ENCODE measurements at regions not wholly inside any gene's neighbourhood (a gene's known extent, or its start where the extent isn't known, plus 50 kb on each side); places are given as distances from the start of the nearest gene placed in this dataset.

DNA sequence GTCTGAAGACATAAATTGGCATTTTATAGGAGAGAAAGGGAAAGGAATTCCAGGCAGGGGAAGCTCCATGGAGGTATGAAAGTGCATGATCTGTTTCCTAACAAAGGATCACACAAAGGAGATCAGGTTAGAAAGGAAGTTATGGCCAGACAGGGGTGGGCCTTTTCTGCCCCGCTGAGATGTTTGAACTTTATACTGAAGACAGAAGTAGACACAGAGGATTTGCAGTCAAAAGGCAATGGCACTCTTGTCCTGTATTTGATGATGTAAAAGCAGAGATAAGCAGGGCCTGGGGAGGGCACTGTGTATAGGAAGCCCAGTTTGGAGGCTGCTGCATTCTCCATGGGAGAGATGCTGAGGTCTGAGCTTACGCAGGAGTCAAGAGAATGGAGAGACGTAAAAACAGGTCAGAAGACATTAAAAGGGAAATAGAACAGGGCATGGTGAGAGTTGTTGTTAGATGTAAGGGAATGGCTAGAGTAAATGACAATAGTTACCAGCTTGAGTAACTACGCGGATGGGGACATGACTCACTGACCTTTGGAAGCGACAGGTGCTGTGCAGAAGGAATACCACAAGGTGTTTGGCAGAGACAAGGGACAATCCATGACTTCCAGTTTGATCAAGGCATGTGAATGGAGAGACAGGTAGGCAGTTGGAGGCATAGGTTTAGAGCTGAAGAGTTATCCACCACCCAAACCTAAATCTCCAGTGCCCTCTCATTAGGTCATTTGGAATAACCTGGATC, 190.6 kb upstream of the SASH1 start:
- TF ChIP-seq, protein P1, sequence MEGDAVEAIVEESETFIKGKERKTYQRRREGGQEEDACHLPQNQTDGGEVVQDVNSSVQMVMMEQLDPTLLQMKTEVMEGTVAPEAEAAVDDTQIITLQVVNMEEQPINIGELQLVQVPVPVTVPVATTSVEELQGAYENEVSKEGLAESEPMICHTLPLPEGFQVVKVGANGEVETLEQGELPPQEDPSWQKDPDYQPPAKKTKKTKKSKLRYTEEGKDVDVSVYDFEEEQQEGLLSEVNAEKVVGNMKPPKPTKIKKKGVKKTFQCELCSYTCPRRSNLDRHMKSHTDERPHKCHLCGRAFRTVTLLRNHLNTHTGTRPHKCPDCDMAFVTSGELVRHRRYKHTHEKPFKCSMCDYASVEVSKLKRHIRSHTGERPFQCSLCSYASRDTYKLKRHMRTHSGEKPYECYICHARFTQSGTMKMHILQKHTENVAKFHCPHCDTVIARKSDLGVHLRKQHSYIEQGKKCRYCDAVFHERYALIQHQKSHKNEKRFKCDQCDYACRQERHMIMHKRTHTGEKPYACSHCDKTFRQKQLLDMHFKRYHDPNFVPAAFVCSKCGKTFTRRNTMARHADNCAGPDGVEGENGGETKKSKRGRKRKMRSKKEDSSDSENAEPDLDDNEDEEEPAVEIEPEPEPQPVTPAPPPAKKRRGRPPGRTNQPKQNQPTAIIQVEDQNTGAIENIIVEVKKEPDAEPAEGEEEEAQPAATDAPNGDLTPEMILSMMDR (IDR thresholded peaks at IDR 0.05): no peak
- no peaks in the 10 kb centered on the region for H3K36me3 ChIP-seq
- no peaks in the 10 kb centered on the region for H3K27me3 ChIP-seq
- H3K9ac ChIP-seq (ENCODE audit: low read depth in 2 of 2, low read length in 2 of 2): no peak overlapping the region
- H3K4me1 ChIP-seq: no peaks in the 10 kb centered on the region
- intact Hi-C loops (cut with DNase I): loop anchor here (10.0 kb wide), 1 partner anchor 177 kb away; no protein-coding TSS in a partner anchor
- no peak overlapping the region for H3K4me3 ChIP-seq
- H3K27ac ChIP-seq: no peak overlapping the region
- H3K9me3 ChIP-seq: no peaks in the 10 kb centered on the region
- DNase-seq: no peak

DNA sequence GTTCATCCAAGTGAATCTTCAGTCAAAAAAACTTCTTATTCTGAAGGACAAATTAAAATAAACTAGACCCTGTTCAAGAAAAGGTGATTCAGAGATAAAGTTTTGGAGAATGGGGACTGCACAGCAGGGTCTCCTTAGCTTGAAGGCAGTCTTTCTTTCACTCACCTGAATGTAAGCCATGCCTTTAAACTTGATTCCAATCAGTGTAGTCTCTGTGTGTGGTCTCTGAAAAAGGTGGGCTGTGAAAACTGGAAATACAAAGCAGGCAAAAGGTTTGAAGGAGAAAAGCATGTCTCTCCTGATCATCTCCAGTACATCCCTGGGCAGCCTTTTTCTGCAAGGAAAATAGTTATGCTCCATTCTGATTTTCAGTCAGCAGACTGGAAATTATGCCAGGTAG, 188.0 kb upstream of the SASH1 start:
- Histone ChIP-seq H3K9me3 (no peaks in the 10 kb centered on the region), H3K4me3 (no peak overlapping the region), H3K27me3 (no peaks in the 10 kb centered on the region), H3K27ac (no peak overlapping the region), H3K36me3 (no peaks in the 10 kb centered on the region), H3K9ac (ENCODE audit: low read depth in 2 of 2, low read length in 2 of 2) (no peak overlapping the region), H3K4me1 (no peaks in the 10 kb centered on the region)
- TF ChIP-seq, protein P1 (IDR thresholded peaks at IDR 0.05): no peak
- no peak for DNase-seq
- intact Hi-C loops (cut with DNase I): loop anchor here (10.0 kb wide), 1 partner anchor 180 kb away; no protein-coding TSS in a partner anchor

DNA sequence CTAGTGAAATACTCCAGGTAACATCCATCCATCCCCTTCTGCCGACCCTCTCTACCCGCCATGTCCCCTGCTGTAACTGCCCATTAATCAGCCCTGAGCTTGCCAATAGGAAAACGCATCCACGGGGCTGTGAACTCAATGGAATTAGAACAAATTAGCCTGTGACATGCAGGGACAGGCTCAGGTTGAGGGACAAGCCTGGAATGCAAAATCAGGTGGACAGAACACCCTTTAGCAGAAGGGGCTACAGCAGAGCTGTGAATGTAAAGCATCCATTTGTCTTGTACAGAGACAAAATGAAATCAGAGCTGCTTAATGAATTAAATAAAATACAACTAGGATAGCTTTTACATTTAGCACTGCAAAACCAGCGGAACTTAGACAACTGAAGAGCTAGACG, 187.3 kb upstream of the SASH1 start:
- DNase-seq: no peak
- H3K27ac ChIP-seq: no peak overlapping the region
- no peaks in the 10 kb centered on the region for H3K36me3 ChIP-seq
- H3K4me3 ChIP-seq: no peak overlapping the region
- intact Hi-C loops (cut with DNase I): loop anchor here (10.0 kb wide), 1 partner anchor 180 kb away; no protein-coding TSS in a partner anchor
- H3K4me1 ChIP-seq: no peaks in the 10 kb centered on the region
- H3K9me3 ChIP-seq: no peaks in the 10 kb centered on the region
- H3K9ac ChIP-seq (ENCODE audit: low read depth in 2 of 2, low read length in 2 of 2): no peak overlapping the region
- TF ChIP-seq, protein P1 (IDR thresholded peaks at IDR 0.05): no peak
- no peaks in the 10 kb centered on the region for H3K27me3 ChIP-seq

DNA sequence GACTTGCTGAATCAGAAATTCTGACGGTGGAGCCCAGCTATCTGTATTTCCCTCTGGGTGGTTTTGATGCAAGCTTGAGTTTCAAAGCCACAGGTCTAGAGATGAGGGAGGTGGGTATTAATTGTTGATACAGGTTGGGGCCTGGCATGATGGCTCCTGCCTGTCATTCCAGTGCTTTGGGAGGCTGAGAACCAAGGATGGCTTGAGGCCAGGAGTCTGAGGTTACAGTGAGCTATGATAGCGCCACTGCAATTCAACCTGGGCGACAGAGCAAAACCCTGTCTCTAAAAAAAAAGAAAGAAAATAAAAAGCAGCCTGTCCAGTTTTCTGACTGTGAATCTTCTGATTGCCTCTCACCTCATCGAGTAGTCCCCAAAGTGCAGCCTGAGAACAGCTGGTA, 184.8 kb upstream of the SASH1 start:
- Histone ChIP-seq H3K27me3 (no peaks in the 10 kb centered on the region), H3K4me1 (no peaks in the 10 kb centered on the region), H3K27ac (no peak overlapping the region), H3K9ac (ENCODE audit: low read depth in 2 of 2, low read length in 2 of 2) (no peak overlapping the region), H3K36me3 (no peaks in the 10 kb centered on the region), H3K9me3 (no peaks in the 10 kb centered on the region), H3K4me3 (no peak overlapping the region)
- intact Hi-C loops (cut with DNase I): loop anchor here (10.0 kb wide), 1 partner anchor 183 kb away; no protein-coding TSS in a partner anchor
- no peak for DNase-seq
- TF ChIP-seq, protein P1 (IDR thresholded peaks at IDR 0.05): no peak

DNA sequence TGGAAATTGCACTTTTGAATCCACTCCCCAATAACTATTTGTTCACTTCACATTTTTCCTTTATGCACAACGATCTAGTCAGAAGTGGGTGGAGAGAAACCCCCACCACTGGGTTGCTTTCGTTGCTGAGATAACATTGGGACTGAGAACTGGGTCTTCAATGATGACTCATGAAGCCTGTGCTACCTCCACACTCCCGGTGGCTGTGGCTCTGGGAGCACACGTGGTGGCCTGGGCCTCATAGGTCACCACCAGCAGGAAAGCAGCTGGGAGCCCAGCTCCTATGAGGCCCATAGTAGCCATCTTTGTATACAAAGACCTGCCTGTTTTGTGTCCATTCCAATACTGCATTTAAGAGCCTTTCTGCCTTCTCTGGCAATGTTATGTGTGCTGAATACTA, 178.0 kb upstream of the SASH1 start:
- intact Hi-C loops (cut with DNase I): no loop called here
- TF ChIP-seq, protein P1 (IDR thresholded peaks at IDR 0.05): no peak
- no peaks in the 10 kb centered on the region for H3K36me3 ChIP-seq

More for the DNA sequence above, 178.0 kb upstream of the SASH1 start:
- no peak for DNase-seq
- Histone ChIP-seq H3K9me3 (no peaks in the 10 kb centered on the region), H3K4me1 (no peaks in the 10 kb centered on the region), H3K9ac (ENCODE audit: low read depth in 2 of 2, low read length in 2 of 2) (no peak overlapping the region), H3K27ac (no peak overlapping the region), H3K4me3 (no peak overlapping the region), H3K27me3 (no peaks in the 10 kb centered on the region)

Measured in colonic mucosa (tissue), 4 donors.